ENCODE measurements at regions not wholly inside any gene's neighbourhood (a gene's known extent, or its start where the extent isn't known, plus 50 kb on each side); places are given as distances from the start of the nearest gene placed in this dataset.

DNA sequence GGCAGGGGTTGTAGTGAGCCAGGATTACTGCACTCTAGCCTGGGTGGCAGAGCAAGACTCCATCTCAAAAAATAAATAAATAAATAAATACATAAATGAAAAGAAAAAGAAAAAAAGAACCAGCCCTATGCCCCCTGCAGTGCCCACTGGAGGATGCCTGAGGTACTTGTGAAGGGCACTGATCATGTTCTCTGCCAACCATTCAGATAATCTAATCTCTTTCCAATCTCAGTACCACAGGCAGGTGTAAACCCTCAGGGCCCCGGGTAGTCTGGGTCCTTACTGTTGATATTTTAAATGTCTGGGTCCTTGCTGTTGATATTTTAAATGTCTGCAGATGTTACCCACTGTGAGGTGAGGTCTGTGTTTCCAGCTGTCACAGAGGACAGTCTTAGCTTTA is 321.8 kb upstream of the ADCY2 start:
- TF ChIP-seq CTCF (IDR thresholded peaks at IDR 0.05 in 4 of 5, conservative IDR thresholded peaks at IDR 0.05 in 1 of 5) (no peak), POLR2A (IDR thresholded peaks at IDR 0.05) (no peak)
- no peaks in the 10 kb centered on the region for H3K9me3 ChIP-seq
- no peak for DNase-seq
- H3K4me3 ChIP-seq = no peak overlapping the region
- ATAC-seq = no peak
- in situ Hi-C loops (cut with MboI; ENCODE audit: low sequenced_read_pairs in 4 of 4) (no loop called here), intact Hi-C loops (cut with DNase I; ENCODE audit: low total_unique reads) (no loop called here)
- H3K4me1 ChIP-seq = no peaks in the 10 kb centered on the region
- no peak overlapping the region for H3K27ac ChIP-seq
- H3K36me3 ChIP-seq = no peaks in the 10 kb centered on the region
- no peaks in the 10 kb centered on the region for H3K27me3 ChIP-seq

GRCh38 chr5:7075470-7075869 is 320.5 kb upstream of the ADCY2 start:
- DNase-seq = no peak

DNA sequence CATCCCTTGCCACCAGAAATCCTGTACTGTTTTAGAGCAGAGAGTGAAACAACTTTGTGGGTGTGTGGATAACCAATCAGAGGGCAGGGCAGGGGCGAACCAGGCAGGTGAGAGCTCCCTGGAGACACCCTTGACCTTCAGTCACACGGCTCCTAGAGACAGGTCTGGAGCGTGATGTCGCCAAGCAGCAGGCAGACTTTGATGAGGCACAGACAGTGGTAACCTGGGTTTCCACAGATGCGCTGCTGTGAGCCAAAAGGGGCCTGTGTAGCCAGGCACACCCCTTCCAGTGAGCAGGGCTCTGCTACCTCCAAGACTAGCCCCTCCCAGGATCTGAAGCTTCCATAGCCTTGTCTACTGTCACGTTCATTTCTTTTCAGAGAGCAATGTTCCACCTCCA is 317.8 kb upstream of the ADCY2 start:
- in situ Hi-C loops (cut with MboI; ENCODE audit: low sequenced_read_pairs in 4 of 4) (no loop called here), intact Hi-C loops (cut with DNase I; ENCODE audit: low total_unique reads) (loop anchor here (2.0 kb wide), 1 partner anchor 669 kb away; no protein-coding TSS in a partner anchor)
- ATAC-seq (no peak), DNase-seq (no peak)
- Histone ChIP-seq H3K4me3 (no peak overlapping the region), H3K4me1 (no peaks in the 10 kb centered on the region), H3K27ac (no peak overlapping the region), H3K9me3 (no peaks in the 10 kb centered on the region), H3K27me3 (peaks cover 0 to 5% (median 0%) of the 10 kb centered on the region in 3 donors), H3K36me3 (no peaks in the 10 kb centered on the region)
- TF ChIP-seq CTCF (IDR thresholded peaks at IDR 0.05 in 4 of 5, conservative IDR thresholded peaks at IDR 0.05 in 1 of 5) (no peak), POLR2A (IDR thresholded peaks at IDR 0.05) (no peak)

More at GRCh38 chr5:7075470-7075869, 320.5 kb upstream of the ADCY2 start:
- no peak overlapping the region for H3K4me3 ChIP-seq
- intact Hi-C loops (cut with DNase I; ENCODE audit: low total_unique reads) = no loop called here
- no peak overlapping the region for H3K27ac ChIP-seq
- H3K27me3 ChIP-seq = no peaks in the 10 kb centered on the region
- in situ Hi-C loops (cut with MboI; ENCODE audit: low sequenced_read_pairs in 4 of 4) = no loop called here
- no peaks in the 10 kb centered on the region for H3K36me3 ChIP-seq
- no peaks in the 10 kb centered on the region for H3K9me3 ChIP-seq
- H3K4me1 ChIP-seq = no peaks in the 10 kb centered on the region
- ATAC-seq = no peak
- no peak for TF ChIP-seq CTCF (IDR thresholded peaks at IDR 0.05 in 4 of 5, conservative IDR thresholded peaks at IDR 0.05 in 1 of 5)
- TF ChIP-seq POLR2A (IDR thresholded peaks at IDR 0.05) = no peak

DNA sequence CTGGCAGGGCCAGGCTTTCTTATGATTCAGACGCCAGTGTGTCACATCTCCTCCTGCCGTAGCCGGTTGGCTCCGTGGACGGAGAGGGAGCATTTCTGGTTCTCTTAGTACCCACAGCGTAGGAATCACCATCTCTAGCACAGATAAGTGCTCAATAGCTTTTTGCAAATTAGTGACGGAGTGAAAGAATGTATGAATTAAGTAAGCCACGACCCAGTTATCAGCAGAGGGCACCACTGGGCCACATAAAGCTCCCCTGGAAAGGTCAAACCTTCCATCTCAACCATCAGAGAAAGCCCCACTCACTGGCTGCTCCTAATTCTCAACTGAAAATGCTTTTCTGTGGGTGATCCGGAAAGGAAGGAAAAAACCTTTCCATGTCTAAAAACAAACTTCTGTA is 317.0 kb upstream of the ADCY2 start:
- Histone ChIP-seq H3K4me3 (no peak overlapping the region), H3K9me3 (no peaks in the 10 kb centered on the region), H3K36me3 (no peaks in the 10 kb centered on the region), H3K27me3 (peaks cover 0 to 5% (median 0%) of the 10 kb centered on the region in 3 donors), H3K4me1 (no peaks in the 10 kb centered on the region), H3K27ac (no peak overlapping the region)
- in situ Hi-C loops (cut with MboI; ENCODE audit: low sequenced_read_pairs in 4 of 4) (no loop called here), intact Hi-C loops (cut with DNase I; ENCODE audit: low total_unique reads) (loop anchor here (2.0 kb wide), 1 partner anchor 668 kb away; no protein-coding TSS in a partner anchor)
- DNase-seq = no peak
- no peak for ATAC-seq
- TF ChIP-seq CTCF (IDR thresholded peaks at IDR 0.05 in 4 of 5, conservative IDR thresholded peaks at IDR 0.05 in 1 of 5) (no peak), POLR2A (IDR thresholded peaks at IDR 0.05) (no peak)

- no peaks in the 10 kb centered on the region for H3K9me3 ChIP-seq
- H3K27ac ChIP-seq = no peak overlapping the region
- no peaks in the 10 kb centered on the region for H3K4me1 ChIP-seq
- ATAC-seq (no peak), DNase-seq (no peak)
- TF ChIP-seq CTCF (IDR thresholded peaks at IDR 0.05 in 4 of 5, conservative IDR thresholded peaks at IDR 0.05 in 1 of 5) (no peak), POLR2A (IDR thresholded peaks at IDR 0.05) (no peak)
- in situ Hi-C loops (cut with MboI; ENCODE audit: low sequenced_read_pairs in 4 of 4) = no loop called here
- H3K4me3 ChIP-seq = no peak overlapping the region
- H3K36me3 ChIP-seq = no peaks in the 10 kb centered on the region
- H3K27me3 ChIP-seq = peaks cover 0 to 5% (median 0%) of the 10 kb centered on the region in 3 donors
- intact Hi-C loops (cut with DNase I; ENCODE audit: low total_unique reads) = no loop called here
Measured at GRCh38 chr5:7080501-7080900, 315.4 kb upstream of the ADCY2 start.

Measured in gastrocnemius medialis (tissue), 4 donors.